GDM1 (cell line): ENCODE measurements at regions not wholly inside any gene's neighbourhood (a gene's known extent, or its start where the extent isn't known, plus 50 kb on each side); places are given as distances from the start of the nearest gene placed in this dataset.
"Not testable (repeated sequence)": the region's sequence is repeated elsewhere in the genome, so short reads cannot be mapped to it uniquely, and the experiment has no call there.

Source experiments
- DNase-seq: peaks from one replicate; lab custom pipeline; 2025; lab: John Stamatoyannopoulos, UW

- DNase-seq, result no peak
Observed at GRCh38 chr9:22170556-22170955, 161.5 kb upstream of the CDKN2B start.

DNA sequence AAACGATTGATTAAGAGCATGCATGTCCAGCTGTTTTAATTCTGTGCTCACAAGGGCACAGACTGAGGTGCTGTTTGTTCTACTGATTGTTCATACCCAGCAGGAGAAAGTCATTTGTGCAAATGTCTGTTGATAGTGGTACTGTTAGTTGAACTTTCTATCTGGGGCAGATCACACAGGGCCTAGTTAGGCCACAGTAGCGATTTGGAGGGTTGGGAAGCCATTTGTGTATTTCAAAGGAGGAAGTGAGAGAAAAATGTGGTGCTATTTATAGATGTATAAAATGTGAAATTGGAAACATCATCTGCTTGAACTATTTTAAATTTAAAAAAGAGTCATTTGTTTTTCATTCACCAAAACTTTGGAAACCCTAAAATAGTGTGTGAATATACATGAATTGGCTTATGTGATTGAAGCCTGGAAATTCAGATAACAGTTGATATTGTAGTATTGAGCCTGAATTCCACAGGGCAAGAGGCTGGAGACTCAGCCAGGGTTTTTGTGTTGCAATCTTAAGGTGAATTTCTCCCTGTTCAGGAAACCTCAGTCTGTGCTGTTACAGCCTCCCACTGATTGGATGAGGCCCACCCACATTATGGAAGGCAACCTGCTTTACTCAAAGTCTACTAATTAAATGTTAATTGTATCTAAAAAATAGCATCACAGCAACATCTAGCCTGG, 162.0 kb upstream of the CDKN2B start:
- DNase-seq, result no peak

- no peak for DNase-seq
Observed at GRCh38 chr9:22171691-22172090, 162.6 kb upstream of the CDKN2B start.

GRCh38 chr9:22173908-22174307, 164.8 kb upstream of the CDKN2B start:
- DNase-seq, result no peak

DNA sequence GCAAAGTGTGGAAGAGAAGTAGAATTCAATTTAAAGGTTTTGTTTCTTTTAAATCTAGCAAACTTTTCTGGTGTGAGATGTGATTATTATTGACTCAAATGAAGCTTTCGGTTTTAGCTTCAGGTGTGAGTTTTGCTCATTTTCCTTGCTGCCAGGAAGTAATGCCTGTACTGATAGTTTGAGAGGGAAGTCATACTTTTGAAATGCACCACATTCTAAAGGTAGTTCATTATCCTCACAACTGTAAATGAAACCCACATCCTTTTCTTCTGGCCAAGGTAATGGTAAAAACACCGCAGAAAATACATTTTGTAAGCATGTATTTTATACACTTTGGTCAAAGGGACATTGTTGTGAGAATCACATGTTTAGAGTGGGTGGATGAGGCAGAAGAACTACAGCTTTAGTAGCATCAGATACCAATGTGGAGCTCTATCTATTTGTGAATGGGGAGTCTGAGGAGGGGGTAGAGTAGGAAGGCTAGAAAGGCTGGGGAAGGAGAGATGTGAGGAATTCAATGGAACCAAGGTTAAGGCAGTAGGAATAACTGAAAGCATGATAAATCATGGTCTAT, 167.0 kb upstream of the CDKN2B start:
- DNase-seq, result no peak

- DNase-seq, result not testable (repeated sequence)
Observed at GRCh38 chr9:22181021-22181420, 171.9 kb upstream of the CDKN2B start.

DNA sequence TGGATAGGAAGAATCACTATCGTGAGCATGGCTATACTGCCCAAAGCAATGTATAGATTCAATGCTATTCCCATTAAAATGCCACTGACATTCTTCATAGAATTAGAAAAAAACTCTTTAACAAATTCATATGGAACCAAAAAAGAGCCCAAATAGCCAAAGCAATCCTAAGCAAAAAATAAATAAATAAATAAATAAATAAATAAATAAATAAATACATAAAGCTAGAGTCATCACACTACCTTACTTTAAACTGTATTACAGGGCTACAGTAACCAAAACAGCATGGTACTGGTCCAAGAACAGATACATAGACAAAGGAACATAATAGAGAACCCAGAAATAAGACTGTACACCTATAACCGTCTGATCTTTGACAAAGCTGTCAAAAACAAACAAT, 180.4 kb upstream of the CDKN2B start:
- DNase-seq, result no peak

- not testable (repeated sequence) for DNase-seq
Observed at GRCh38 chr9:22197000-22197399, 187.9 kb upstream of the CDKN2B start.

DNA sequence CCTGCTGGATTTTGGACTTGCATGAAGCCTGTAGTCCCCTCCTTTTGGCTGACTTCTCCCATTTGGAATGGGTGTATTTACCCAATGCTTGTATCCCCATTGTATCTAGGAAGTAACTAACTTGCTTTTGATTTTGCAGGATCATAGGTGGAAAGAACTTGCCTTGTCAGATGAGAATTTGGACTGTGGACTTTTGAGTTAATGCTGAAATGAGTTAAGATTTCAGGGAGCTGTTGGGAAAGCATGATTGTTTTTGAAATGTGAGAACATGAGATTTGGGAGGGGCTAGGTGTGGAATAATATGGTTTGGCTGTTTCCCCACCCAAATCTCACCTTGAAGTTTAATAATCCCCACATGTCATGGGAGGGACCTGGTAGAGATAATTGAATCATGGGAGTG, 189.6 kb upstream of the CDKN2B start:
- no peak for DNase-seq

DNA sequence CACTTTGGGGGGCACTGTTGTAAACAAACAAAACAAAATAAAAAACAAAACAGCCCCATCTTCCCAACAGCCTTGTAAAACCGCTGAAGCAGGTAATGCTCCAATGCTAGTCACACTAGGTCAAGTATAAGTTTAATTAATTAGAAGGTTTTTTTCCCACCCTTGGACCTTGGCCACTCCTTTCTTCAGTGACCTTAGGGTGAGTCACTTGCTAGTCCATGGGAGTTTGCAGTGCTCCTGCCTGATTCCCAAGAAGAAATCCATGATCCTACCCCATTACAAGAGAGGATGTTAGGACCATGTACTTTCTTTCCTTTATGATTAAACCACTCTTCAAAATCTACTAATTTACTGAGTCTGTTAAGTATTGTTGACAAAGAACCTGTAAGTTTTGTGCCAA, 192.2 kb upstream of the CDKN2B start:
- DNase-seq, result no peak

DNA sequence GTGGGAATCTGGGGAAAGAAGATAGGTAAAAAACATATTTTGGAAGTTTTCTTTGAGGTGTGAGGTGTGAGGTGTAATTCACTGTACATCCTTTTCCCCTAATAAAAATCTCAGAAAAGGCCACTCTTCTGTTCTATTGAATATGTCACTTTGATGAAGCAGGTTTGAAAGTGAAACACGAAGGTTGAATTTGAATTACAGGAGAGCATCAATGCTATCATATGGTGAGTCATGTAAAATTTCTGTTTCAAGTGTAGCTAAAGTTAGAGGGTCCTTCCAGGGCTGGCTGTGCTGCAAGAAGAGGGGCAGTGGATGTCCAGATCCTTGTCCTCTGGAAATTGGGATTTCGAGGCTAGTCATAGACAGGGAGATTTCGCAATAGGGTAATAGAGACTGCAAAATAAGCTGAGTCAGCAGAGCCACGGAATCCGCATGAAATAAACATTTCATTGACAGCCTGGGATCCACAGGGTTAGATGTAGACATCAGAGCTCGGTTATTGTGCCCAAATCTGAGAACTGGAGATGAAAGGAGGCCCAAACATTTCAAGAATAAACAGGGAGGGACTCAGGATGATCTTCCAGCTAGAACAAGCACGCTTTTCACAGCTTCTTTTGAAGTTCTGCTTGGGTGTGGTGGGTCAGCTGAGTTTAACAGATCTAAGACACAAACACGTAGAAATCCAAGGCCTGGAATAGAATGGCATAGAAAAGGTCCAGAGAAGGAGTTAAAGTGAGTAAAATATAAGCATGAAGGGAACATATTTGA, 194.4 kb upstream of the CDKN2B start:
- DNase-seq, result no peak

DNA sequence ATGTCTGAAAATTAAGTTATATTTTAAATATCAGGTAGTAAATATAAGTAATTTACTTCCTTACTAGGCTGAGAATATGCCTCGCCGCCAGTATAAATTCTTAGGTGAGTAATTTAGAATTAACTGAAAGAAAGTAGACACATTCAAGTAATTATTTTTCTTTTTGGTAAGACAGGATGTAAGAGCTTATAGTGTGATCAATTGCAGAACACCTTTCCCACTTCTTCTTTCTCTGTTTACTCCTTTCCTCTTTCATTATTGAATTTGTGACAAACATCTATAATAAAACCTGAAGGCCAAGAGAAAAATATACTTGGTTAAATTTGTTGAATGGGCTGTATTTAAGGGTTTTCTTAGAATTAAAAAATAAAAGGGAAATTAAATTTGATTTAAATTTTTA, 195.1 kb upstream of the CDKN2B start:
- no peak for DNase-seq

DNA sequence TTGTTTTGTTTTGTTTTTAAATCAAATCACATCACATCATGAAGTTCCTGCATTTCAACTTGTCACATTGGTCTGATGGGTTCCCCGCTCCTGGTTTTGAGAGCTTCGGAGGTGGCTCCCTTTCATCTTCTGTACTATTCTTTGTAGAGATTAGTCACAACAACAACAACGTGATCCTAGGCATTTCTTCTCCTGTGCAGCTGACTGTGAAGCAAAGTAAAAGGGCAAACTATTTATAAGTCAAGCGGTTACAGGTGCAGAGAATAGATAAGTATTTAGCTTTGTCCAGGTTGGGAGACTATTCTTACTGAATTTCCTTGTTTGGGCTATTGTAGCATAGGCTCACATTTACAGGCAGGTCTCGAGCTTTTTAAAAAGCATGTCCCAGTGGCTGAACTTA, 197.7 kb upstream of the CDKN2B start:
- DNase-seq, result no peak

- no peak for DNase-seq
Observed at GRCh38 chr9:22208846-22209585, 199.9 kb upstream of the CDKN2B start.

- no peak for DNase-seq
Observed at GRCh38 chr9:22210262-22210661, 201.2 kb upstream of the CDKN2B start.

DNA sequence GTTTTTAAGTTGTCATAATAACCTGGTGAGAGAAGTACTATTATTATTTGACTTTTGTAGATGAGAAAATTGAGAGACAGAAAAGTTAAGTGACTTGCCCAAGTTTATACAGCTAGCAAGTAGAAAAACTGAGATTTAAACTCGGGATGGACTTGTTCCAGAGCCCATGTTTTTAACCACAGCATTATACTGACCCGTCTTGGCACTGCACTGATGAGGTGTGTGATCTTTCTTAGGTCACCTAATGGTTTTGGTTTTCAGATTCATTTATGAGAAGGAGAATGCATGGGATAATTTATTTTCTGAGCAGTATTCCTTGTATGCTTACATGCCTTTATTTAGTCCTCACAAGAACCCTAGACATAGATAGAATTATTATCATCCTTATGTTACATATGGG, 201.8 kb upstream of the CDKN2B start:
- no peak for DNase-seq

GRCh38 chr9:22211588-22212360, 202.7 kb upstream of the CDKN2B start:
- DNase-seq, result no peak

DNA sequence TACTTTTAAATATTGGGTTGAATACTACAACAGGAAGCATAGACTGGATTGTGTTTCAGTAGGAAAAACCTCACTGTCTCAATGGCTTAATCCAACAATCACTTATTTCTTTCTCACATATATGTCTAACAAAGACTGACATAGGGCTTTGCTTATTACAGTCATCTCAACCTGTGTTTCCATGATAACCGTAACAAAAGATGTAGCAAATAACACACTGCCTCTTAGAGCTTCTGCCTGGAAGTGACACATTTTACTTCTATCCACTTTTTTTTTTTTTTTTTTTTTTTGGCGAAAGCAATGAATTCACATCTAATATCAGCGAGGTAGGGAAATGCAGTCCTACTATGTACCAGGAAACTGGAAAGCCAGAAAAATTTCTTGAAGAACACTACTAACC, 204.9 kb upstream of the CDKN2B start:
- DNase-seq, result no peak

DNA sequence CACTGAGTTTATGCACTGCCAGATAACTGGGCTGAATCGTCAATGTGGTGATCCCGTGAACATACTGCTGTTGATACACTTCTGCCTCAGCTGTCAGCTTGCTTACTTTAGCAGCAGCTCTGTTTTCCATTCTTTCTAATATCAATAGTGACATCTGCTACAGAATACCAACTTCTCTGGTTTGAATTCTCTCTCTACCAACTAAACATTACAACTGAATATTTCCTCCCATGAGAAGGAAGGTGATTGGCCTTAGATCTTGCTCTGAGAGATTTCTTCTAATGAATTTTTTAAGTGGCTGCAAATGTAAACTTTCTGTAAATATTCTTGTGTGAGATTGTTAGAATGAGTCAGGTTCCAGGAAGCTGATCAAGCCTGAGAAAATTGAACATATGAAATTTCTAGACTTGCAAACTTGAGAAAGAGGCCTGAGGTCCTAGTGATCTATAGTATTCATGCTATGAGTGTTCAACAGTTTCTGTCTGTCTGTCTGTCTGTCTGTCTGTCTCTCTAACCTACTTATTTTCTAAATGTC, 205.5 kb upstream of the CDKN2B start:
- DNase-seq, result no peak

DNA sequence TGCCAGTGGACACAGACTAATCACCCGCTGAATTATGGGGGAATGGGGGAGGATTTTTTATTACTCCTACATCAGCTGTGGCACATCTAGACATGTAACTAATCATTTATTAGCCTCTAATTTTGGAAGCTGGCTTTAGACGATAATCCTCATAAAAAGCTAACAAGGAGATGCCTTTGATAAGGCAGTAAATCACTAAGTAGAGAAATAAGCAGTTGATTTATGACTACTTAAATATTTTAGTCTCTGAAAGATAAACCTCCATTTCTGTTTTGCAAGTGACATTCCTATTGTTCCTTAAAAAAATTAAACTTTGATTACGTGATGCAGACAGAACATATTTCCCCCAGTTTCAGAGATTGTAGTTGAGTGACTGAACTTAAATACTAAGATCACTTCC, 206.4 kb upstream of the CDKN2B start:
- no peak for DNase-seq

DNA sequence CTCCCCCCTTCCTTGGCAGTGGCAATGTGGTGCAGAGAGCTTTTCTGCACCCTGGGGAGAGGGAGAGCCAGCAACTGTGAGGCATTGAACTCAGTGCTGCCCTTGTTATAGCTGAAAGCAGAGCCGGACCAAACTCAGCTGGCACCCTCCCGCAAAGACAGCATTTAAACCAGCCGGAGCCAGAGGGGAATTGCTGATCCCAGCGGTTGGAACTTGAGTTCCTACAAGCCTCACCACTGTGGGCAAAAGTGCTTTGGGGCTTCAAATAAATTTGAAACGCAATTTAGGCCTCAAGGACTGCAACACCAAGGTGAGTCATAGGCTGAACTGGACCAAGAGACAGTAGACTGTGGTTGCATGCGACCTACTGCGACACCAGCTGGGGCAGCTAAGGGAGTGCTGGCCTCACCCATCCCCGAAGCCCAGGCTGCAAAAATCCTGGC, 207.6 kb upstream of the CDKN2B start:
- DNase-seq, result no peak

DNA sequence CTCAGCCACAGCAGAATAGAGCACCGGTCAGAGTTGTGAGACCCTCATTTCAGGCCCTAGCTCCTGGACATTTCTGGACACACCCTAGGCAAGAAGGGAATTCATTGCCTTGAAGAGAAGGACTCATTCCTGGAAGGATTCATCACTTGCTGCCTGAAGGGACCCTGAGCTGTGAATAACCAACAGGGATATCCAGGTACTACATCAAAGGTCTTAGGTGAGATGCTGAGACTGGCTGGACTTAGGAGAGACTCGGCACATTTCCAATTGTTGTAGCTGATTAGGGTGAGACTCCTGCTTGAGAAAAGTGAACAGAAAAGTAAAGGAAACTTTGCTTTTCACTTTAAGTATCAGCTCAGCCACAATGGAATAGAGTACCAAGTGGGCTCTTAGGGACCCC, 208.1 kb upstream of the CDKN2B start:
- DNase-seq, result no peak
